HL-60 (cell line): ENCODE measurements at regions not wholly inside any gene's neighbourhood (a gene's known extent, or its start where the extent isn't known, plus 50 kb on each side); places are given as distances from the start of the nearest gene placed in this dataset.

Source experiments
- CTCF ChIP-seq: IDR thresholded peaks from one replicate; pipeline ENCODE4 v1.5.1; 2011; ENCODE audit warnings: low read length, control low read depth, inconsistent platforms; ENCODE audit not compliant: insufficient read depth
- GABPA ChIP-seq: IDR thresholded peaks from 2 replicates; pipeline ENCODE4 v1.6.1; 2012; ENCODE audit warnings: low read depth
- POLR2AphosphoS5 ChIP-seq: IDR thresholded peaks from 2 replicates; pipeline ENCODE4 v1.6.1; 2012; ENCODE audit warnings: low read depth
- REST ChIP-seq: IDR thresholded peaks from 2 replicates; pipeline ENCODE4 v1.6.1; 2012; ENCODE audit warnings: low read depth; ENCODE audit not compliant: insufficient replicate concordance
- SPI1 ChIP-seq: IDR thresholded peaks from 2 replicates; pipeline ENCODE4 v1.6.1; 2012; ENCODE audit warnings: low read depth, mild to moderate bottlenecking, borderline replicate concordance

DNA sequence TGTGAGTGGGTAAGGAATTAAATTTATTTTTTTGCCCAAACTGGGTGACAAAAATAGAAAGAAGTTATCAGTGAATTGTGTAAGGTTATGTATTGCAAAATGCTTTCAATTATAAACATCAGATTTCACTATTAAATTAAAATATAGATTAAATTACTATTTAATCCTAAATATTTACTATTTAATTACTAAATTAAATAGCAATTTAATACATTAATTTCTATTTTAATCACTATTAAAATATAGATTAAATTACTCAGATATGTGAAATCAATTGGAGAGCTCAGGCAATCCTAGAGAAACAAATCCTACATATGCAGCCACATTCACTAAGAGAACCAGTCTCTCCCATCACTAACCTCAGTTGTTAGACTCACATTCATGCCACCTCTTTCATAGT, 2075.8 kb downstream of the MRPL39 start:
- TF ChIP-seq POLR2AphosphoS5 (no peak), CTCF (no peak), GABPA (no peak), REST (no peak), SPI1 (no peak)
